ENCODE measurements at regions not wholly inside any gene's neighbourhood (a gene's known extent, or its start where the extent isn't known, plus 50 kb on each side); places are given as distances from the start of the nearest gene placed in this dataset.

DNA sequence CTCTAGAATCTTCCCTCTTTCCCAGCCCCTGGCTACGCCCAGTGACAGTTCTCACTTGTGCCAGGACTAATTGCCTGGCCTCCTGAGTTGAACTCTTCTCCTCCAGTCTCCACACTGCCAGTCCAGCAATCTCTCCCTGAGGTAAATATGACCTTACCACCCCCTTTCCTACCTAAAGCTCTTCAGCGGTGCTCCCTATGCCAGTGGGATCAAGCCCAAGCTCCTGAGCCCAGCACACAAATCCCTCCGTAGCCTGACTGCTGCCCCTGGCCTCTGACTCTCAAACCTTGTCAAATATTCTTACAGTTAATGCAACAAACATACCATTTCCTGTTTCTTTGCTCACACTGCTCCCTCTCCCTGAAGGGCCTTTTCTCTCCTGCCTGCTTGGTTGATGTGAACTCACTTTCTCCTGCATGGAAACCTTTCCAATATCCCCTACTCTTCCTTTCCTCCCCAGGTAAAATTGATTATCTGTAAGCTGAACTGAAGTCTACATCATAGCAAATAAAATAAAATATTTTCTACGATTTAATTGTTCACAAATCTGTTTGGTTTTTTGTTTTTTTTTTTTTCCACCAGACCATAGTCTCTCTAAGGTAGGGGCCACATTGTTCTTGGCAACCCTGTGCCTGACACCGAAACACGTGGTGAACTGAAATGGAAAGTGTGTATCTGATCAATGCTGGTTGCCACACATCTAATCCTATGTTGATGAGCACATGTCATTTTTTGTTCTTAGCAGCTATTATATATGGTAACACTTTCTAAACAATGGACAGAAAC is 147.5 kb downstream of the SLC38A6 start:
- no peak for DNase-seq

DNA sequence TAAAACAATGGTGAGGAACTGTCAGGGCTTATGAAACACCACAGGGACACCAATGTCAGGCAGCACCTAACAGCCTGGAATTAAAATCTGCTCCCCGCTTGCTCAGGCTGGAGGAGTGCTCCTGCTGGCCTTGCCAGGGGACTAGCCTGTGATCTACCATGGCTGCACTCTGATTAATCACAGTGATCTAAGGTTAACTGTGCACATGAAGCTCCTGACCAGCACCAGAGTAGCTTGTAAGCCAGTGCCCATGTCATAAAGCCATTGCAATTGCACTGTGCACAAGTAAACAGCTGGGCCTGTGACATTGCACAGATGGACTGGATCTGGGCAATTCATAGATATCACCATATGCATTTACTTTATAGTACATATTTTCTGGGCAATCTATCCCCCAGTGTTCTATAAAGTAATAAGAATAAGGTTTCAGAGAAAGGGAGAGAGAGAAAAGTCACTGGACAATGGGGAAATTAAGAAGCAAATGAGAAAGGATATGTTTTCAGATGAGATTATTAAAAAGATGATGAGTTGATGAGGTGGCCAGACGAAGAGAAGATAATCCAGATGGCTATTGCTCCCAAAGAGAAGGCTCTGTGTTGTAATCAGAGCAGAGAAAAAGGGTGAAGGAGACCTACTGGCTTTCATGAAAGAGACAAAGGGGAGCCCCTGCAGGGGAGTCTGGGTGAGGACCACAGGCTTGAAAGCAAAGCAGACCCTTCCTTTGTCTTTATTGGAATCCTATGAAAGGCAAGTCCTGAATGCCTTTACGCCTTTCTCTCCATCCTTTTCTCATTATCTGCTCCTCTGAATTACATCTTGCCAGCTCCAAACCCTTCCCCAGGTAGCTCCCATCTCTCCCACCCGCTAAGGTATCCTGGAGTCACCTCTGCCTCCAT is 145.8 kb downstream of the SLC38A6 start:
- DNase-seq = no peak

DNA sequence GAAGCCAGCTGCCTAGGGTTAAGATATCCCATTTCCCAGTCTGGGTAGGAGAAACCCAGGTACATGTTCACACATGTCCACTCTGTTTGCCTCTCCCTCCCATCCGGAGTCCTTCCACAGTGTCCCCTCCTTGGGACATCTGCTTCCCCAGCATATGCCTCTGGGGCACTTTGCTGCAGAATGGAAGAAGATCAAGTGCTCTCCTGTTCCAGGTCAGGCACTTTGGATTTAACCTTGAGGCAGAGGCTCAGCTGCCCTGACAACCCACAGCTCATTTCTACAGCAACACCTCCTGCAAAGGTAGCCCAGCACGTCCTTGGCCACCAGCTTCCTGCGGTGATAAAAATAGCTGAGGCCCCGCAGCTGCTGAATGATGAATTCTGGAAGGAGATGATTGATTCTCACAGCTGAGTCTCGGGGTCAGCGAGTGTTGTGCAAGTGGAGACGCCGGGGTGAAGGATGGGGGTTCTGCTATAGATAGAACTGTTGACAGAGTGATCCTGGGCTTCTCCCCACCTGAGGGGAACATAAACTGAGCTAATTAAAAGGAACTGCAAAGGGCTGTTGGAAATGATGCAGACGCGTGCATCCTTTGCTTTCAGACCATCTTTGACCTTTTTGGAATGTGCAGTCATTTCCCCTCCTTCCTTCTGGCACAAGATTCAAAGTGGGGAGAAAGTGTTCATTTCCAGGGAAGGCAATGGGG is 145.0 kb downstream of the SLC38A6 start:
- no peak for DNase-seq

DNA sequence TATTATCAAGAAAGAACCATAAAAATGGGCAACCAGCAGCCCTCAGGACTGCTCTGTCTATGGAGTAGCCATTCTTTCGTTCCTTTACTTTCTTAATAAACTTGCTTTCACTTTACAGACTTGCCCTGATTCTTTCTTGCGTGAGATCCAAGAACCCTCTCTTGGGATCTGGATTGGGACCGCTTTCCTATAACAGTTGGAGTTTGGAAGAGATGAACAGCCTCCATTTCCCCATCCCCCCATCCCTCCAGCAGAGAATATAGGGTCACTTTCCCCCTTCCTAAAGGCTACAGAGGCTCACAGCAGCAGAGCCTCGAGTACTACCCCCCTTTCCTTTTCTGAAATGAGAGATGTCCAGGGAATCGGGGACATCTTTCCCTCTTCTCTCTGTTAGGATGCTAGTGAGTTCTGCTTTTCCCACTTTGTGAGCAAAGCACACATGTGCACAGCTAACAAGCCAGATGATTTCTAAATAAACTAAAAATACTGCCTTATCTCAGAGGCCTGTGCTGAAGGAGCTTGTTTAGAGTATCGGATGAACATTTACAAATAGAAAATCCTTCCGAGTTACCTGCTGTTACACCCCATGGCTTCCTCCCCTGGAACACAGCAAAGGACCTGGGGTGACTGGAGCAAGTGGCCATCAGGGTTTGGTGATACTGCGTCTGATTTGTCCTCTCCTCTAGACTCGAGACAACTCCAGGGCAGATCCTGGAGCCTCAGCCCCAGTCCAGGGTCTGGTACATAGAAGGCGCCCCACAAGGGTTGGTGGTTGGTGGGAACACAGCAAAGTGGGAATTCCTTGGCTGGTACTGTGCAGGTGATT is 144.2 kb downstream of the SLC38A6 start:
- no peak for DNase-seq

DNA sequence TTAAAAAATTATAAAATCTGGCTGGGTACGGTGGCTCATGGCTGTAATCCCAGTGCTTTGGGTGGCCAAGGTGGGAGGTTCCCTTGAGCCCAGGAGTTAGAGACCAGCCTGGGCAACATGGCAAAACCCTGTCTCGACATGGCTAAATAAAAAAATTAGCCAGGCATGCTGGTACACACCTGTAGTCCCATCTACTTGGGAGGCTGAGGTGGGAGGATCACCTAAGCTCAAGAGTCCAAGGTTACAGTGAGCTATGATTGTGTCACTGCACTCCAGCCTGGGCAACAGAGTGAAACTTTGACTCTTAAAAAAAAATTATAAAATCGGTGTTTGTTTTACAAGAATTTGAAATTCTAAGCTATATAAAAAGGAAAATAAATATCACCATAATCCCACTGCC is 141.8 kb downstream of the SLC38A6 start:
- no peak for DNase-seq

DNA sequence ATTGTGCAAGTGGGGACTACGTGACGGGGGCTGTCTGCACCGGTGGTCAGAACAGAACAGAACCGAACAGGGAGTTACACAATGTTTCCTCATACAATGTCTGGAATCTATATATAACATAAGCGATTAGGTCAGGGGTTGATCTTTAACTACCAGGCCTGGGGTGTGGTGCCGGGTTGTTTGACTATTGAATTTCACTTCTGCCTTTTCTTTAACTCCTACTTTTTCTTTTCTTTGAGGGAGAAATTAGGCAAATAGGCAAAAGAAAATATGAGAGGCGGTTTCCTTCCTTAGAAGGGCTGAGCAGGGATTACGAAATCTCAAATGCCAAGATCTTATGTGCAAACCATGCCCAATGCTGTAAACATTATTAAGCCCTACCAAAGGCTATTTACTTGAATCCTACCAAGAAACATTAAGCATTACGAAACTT is 140.3 kb downstream of the SLC38A6 start:
- no peak for DNase-seq

DNA sequence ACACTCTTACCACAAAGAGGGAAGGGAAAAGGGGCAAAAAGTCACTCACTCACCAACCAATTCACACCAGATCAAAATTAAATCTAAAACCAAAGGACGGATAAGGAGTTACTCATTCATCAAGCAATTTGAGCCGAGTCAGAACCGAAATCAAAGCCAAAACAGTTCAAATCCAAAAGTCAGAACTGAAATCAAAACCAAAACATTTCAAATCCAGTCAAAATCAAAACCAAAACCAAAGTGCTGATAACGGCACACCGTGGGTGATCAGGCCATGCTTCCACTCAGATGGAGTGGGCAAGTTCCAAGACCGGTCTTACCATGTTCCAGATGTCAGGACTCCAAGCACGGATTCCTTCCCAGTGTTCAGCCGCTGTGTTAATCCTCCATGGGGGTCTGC is 139.5 kb downstream of the SLC38A6 start:
- DNase-seq = no peak

DNA sequence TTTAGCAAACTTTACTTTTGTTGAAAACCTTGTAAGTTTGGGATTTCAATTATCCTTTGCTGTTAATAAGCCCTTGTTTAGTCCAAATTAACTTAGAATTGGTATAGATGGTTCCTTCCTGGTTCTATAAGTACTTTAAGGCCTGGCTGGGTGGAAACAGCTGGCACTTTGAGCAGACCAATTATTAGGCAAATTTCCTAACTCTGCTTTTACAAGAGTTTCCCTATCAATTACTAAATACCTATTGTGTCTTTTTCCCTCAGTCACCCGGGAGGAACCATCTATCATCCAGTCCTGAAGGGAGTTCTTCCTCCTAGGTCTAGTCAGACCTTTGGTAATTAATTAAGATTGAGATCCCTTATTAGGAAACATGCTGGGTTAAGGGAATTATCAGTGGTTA is 138.0 kb downstream of the SLC38A6 start:
- no peak for DNase-seq

DNA sequence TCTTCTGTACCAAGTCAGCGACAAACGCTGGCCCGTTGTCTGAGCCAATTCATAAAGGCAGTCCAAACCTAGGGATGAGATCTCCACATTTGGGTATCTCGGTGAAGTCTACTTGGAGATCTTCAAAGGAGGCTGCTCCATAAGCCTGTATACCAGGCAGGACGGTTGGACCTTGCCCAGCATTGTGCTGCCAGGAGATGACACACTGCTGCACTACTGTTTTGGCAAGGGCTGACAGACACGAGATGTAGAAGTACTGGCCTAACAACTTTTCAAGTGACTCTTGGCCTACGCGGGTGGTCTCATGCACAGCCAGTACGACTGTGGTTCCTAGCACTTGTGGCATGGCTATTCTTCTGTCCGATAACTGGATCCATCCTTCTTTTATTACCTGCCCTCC is 135.3 kb downstream of the SLC38A6 start:
- DNase-seq = no peak

DNA sequence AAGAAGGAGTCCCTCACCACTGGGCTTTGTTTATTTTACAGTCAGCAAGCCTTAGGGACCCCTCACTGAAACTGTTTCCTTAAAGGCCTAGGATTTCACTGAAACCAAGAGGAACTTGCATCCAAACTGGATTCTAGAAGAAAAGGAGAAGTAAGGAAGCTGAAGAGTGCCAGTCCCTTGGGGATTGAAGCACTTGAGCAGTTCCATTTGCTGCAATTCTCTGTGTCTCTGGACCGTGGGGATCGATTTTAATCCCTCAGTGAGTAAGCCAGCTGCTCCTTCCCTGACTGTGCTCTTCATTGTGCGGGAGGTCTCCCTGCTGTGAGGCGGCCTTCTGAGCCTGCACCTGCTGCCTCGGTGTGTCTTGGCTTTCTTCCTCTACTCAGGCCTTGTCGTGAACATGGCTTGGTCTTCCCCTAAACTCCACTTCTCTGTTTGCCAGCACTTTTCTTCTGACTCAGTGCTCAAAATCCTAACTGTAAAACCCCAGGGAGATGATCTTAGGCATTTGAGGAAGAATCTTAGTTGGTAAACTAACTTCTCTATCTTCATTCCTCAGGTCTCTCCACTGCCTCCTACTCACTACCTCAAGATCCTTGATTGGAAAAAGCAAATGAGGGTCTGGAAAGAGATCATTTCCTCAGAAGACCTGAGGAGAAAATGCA is 132.6 kb downstream of the SLC38A6 start:
- no peak for DNase-seq

DNA sequence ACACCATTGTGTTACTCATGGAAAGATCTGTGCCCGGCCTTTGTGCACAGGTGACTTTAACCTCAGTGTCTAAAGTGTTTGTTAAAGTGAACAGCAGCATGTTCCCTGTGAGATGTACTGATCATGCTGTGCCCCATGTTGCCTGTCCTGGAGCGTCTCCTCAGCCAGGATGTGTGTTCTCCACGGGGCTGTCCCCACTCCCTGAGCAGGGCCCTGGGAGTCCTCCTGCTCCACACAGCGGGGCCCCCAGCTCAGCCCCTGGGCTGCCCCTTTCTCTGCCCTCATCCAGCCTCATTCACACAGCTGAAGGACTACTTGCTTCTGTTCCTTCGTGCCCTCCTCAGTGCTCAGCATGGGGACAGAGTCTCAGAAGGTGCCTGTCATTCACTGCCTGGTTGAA is 131.5 kb downstream of the SLC38A6 start:
- DNase-seq = no peak

DNA sequence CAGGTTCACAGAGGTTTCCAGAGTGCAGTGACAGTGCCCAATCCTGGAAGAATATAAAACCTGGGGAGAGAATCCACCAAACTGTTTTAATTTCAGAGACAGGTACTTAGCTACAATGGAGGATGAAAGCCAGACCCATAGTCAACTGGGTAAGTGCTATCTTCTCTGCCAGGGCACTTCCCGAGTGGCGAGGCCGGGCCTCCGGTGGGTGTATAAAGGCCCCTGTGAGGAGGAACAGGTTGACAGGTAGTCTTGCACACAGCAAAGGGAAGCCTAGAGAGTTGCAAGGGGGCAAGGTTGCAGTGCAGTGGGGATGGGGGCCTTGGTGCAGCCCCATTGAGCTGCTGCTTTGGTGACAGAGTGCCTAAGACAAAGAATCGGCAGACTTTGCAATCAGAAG is 130.7 kb downstream of the SLC38A6 start:
- DNase-seq = no peak

DNA sequence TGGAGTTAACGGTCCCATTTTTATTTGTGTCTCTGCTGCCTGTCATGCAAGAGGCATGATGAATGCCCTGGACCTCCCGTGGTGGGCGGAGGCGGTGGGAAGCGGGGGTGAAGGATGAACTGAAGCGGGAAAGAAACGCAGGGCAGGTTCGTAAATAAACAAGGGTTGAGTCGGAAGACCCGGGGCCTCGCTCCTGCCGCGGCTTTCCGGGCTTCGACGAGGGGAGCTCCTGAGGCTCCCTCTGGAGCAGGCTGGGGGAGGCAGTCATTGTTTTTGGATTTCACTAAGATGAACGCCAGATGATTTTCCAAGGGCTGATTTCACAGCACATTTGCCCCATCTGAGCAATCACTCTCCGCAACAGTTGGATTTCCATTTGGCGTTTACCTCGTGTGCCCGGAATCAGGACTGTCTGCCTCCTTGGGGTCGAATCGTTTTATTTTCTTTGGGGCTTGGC is 130.2 kb downstream of the SLC38A6 start:
- no peak for DNase-seq

DNA sequence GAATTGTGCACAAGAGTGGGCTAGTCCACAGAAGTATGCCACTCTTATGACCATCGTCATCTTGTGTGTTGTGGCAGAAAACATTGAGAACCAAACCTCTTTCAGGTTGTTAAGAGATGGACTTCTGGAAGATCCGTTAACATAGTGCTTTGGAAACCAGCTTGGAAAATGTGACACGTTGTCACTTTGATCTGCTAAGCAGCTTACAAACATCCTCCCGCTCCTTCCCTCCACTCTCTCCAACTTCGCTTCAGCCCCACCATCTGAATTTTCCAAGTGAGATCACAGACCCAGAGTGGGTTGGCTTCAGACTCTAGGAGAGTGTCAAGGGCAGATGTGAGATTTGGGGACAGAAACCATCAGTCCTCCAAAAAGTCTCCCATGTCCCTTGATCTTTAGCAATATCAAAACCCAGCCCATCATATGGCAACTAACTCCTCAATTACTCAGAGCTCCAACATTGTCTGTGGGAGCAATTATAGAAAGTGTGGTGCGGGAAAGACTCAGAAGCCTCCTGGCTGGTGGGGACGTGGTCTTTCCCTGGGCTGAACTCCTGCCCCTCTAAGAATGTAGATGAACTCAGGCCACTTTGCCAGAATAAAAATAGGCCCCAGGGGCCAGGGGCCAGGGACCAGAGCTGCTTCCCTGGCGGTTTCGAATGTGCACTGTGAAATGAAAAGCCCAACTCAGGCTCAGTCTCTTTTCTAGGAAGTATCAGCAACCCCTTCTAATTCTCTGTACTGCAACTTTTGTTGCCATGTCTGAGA is 129.5 kb downstream of the SLC38A6 start:
- no peak for DNase-seq

DNA sequence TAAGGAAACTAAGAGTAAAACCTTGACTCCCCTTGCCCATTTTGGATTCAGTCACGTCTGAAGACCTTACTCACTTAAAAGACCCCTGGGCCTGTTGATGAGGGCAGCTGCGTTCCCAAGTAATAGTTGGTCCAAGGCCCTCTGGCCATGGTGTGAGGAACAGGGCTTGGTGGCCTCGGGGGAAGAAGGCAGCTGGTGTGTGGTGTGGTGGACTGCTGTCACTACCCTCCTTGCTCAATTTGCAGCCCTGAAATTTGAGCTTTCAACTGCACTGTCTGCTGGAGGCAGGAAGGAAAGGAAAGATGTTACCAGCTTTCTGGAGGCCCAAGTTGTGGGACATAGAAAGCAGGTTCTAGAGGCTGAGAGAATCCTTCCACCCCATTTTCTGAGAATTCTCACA is 128.2 kb downstream of the SLC38A6 start:
- no peak for DNase-seq

DNA sequence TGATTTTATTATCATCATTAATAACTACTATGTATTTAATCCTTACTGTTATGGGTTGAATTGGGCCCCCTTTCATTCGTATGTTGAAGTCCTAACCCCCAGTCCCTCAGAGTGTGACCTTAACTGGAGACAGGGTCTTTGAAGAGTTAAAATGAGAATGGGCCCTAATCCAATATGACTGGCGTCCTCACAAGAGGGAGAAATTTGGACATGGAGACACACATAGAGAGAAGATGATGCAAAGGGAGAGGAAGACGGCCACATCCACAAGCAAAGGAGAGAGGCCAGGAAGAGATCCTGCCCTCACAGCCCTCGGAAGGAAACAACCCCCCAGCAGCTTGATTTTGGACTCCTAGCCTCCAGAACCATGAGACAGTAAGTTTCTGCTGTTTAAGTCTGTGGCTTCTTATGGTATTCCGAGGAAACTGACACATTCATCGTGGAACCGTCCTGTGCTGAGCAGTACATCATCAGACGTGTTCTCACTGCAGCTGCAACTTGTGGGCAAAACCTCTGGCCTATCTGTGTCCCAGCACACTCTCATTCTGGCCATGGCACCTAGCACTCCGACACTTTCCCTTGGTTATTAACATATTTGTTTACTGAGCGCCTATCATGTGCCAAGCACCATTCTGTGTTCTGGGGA is 127.6 kb downstream of the SLC38A6 start:
- DNase-seq = no peak

DNA sequence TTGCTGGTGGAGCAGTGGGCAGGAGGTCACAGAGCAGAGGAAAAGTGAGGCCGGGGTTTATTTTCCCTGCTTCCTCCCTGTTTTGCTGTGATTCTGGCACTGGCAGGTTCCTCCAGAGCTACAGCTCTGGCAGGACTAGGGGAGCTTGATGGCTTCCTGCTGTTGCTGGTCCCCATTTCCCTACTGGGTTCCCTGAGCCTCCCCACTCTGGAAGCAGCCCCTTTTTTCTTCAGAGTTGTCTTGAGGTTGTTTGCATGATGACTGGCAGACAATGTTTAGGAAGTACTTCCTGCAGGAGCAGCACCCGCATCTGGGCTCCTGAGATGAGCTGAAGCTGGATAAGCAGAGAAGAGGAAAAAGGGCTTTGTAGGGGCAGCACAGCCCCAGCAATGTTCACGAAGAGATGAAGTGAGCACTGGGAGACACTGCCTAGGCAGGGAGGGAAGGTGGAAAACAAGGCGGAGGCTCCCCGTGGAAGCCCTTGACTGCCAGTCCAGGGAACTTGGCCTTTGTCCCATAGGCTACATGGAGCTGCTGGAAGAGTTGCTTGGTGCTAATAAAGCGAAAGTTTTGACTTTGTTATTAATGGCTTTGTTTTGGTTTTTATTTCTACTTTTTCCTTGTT is 126.9 kb downstream of the SLC38A6 start:
- DNase-seq = no peak

DNA sequence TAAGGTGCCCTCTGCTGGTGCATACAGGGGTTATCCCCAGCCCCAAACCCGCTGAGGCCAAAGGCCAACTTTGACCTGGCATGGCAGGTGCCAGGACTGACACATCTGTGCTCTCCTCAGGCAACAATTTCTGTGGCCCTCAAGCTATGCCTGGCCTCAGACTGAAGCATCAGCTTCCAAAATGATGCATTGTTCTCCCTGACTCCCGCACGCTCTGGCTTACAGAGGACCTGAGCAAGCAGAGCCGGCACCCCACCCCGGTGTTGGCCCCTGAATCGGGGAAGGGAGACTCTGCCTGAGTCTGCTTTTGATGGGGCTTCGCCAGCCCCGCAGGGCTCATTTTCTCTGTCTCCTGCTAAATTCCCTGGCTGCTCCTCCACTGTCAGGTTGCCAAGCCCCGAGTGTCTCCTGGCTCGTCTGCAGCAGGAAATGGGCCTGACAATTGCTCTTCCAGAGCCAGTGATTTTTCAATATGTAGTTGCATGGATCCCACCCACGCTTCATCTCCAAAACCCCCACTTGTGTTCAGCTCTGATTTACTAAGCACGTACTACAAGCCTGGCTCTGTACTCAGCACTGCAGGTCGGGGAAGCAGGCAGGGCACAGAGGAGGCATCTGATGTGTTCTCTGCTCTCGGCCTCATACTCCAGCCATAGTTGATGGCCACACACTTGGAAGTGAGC is 126.1 kb downstream of the SLC38A6 start:
- no peak for DNase-seq

DNA sequence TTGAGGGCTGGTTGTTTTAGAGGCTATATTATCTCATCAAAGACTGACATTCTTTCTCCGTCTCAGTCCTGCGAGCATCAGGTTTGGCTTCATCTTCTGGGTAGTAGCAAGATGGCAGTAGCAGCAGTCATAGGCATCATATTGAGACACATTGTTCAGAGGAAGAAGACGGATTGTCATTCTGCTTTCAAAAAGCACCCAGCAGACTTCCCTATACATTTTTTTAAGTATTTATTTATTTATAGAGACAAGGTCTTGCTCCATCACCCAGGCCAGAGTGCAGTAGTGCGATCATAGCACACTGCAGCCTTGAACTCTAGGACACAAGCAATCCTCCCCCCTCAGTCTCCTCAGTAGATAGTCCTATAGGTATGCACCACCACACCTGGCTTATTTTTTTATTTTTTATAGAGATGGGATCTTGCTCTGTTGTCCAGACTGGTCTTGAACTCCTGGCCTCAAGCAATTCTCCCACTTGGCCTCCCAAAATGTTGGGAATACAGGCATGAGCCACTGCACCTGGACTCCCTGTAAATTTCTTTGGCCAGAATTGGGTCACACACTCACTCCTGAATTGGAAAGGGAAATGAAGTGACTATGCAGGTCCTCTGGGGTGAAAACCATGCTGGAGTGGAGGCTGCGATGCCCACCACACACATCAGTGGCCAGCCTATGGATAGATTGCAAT is 125.4 kb downstream of the SLC38A6 start:
- no peak for DNase-seq

All from CD4-positive, alpha-beta T cell treated with Interleukin-10 for 1 hour (primary cell).